ENCODE measurements at regions not wholly inside any gene's neighbourhood (a gene's known extent, or its start where the extent isn't known, plus 50 kb on each side); places are given as distances from the start of the nearest gene placed in this dataset.

DNA sequence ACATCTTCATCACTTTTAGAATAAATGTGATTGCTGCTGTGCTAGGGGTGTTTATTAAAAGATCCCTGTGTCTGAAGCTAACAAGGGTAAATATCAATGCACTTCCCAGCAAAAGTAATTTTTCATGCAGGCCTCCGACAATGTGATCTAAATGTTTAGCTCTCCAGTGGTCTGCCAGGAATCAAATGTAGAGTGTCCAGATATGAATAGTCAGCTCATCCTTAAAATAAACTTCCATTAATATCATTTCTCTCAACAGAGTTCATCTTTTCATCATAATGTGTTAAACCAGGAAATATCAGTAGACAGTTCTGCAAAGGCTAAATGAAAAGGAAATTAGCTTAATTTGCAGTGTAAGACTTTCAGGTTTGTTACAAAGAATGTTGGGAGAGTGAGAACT is 102.2 kb upstream of the EGFL6 start:
- Histone ChIP-seq H3K27me3 (ENCODE audit: control insufficient read depth in 1 of 2, insufficient read depth in 2 of 2, low read length in 2 of 2) (no peaks in the 10 kb centered on the region), H3K4me2 (ENCODE audit: low read depth, low read length) (no peak overlapping the region), H3K27ac (ENCODE audit: extremely low read length, insufficient read depth, low read length) (no peak overlapping the region), H3K4me1 (ENCODE audit: insufficient read depth, low read length) (no peaks in the 10 kb centered on the region), H4K20me1 (ENCODE audit: insufficient read depth, low read length) (no peaks in the 10 kb centered on the region), H3K36me3 (replicated peaks in 1 of 2; ENCODE audit: control insufficient read depth in 1 of 2, insufficient read depth in 2 of 2, low read length in 2 of 2) (no peaks in the 10 kb centered on the region), H3K9me3 (ENCODE audit: low read length) (no peaks in the 10 kb centered on the region), H3K4me3 (replicated peaks in 1 of 3; ENCODE audit: insufficient read depth in 1 of 3, low read depth in 2 of 3, low read length in 3 of 3) (no peak overlapping the region), H3K9ac (ENCODE audit: insufficient read depth, low read depth, low read length) (no peak overlapping the region), H2AFZ (ENCODE audit: low read length) (no peak overlapping the region), H3K79me2 (ENCODE audit: insufficient read depth, low read length) (no peaks in the 10 kb centered on the region)
- 0% methylated on average over 1 of the region's 1 CpG for WGBS (ENCODE audit: low lambda C conversion rate)
- CTCF ChIA-PET (ENCODE audit: low intra/inter-chr PET ratio, low total read pairs): no interaction called here
- no peak for FAIRE-seq
- BruUV-seq (replicated peaks): no TSS peak
- TF ChIP-seq, protein P1, sequence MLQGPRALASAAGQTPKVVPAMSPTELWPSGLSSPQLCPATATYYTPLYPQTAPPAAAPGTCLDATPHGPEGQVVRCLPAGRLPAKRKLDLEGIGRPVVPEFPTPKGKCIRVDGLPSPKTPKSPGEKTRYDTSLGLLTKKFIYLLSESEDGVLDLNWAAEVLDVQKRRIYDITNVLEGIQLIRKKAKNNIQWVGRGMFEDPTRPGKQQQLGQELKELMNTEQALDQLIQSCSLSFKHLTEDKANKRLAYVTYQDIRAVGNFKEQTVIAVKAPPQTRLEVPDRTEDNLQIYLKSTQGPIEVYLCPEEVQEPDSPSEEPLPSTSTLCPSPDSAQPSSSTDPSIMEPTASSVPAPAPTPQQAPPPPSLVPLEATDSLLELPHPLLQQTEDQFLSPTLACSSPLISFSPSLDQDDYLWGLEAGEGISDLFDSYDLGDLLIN (CRISPR knock-in tag; IDR thresholded peaks at IDR 0.05; ENCODE audit: borderline replicate concordance): no peak
- TF ChIP-seq SMC3 (IDR thresholded peaks at IDR 0.05; ENCODE audit: low read length) (no peak), NFRKB (IDR thresholded peaks at IDR 0.05) (no peak), SMARCE1 (IDR thresholded peaks at IDR 0.05; ENCODE audit: borderline replicate concordance) (no peak), PLRG1 (conservative IDR thresholded peaks at IDR 0.05) (no peak), SRSF4 (IDR thresholded peaks at IDR 0.05; ENCODE audit: low read depth, low read length, poor library complexity, severe bottlenecking) (no peak), JUN (CRISPR knock-in tag; IDR thresholded peaks at IDR 0.05) (no peak), ZFP36 (IDR thresholded peaks at IDR 0.05; ENCODE audit: borderline replicate concordance, low read depth, low read length, partially characterized antibody) (no peak), RFX3 (CRISPR knock-in tag; IDR thresholded peaks at IDR 0.05) (no peak), GFI1 (CRISPR knock-in tag; IDR thresholded peaks at IDR 0.05; ENCODE audit: borderline replicate concordance) (no peak), HNRNPUL1 (IDR thresholded peaks at IDR 0.05; ENCODE audit: low read depth, low read length) (no peak), HMGA1 (CRISPR knock-in tag; conservative IDR thresholded peaks at IDR 0.05) (no peak), EP300 (IDR thresholded peaks at IDR 0.05; ENCODE audit: low read depth in 2 of 2, low read length in 2 of 2) (no peak), EP300 (CRISPR knock-in tag; IDR thresholded peaks at IDR 0.05; ENCODE audit: borderline replicate concordance) (no peak), ZNF773 (CRISPR knock-in tag; IDR thresholded peaks at IDR 0.05; ENCODE audit: borderline replicate concordance) (no peak), ESRRA (CRISPR knock-in tag; IDR thresholded peaks at IDR 0.05; ENCODE audit: low read depth) (no peak), ZNF343 (CRISPR knock-in tag; IDR thresholded peaks at IDR 0.05) (no peak), ZNF143 (CRISPR knock-in tag; IDR thresholded peaks at IDR 0.05) (no peak), PPARG (CRISPR knock-in tag; conservative IDR thresholded peaks at IDR 0.05) (no peak)
- TF ChIP-seq, protein P2, sequence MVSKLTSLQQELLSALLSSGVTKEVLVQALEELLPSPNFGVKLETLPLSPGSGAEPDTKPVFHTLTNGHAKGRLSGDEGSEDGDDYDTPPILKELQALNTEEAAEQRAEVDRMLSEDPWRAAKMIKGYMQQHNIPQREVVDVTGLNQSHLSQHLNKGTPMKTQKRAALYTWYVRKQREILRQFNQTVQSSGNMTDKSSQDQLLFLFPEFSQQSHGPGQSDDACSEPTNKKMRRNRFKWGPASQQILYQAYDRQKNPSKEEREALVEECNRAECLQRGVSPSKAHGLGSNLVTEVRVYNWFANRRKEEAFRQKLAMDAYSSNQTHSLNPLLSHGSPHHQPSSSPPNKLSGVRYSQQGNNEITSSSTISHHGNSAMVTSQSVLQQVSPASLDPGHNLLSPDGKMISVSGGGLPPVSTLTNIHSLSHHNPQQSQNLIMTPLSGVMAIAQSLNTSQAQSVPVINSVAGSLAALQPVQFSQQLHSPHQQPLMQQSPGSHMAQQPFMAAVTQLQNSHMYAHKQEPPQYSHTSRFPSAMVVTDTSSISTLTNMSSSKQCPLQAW (CRISPR knock-in tag; IDR thresholded peaks at IDR 0.05): no peak
- TF ChIP-seq, protein P3, sequence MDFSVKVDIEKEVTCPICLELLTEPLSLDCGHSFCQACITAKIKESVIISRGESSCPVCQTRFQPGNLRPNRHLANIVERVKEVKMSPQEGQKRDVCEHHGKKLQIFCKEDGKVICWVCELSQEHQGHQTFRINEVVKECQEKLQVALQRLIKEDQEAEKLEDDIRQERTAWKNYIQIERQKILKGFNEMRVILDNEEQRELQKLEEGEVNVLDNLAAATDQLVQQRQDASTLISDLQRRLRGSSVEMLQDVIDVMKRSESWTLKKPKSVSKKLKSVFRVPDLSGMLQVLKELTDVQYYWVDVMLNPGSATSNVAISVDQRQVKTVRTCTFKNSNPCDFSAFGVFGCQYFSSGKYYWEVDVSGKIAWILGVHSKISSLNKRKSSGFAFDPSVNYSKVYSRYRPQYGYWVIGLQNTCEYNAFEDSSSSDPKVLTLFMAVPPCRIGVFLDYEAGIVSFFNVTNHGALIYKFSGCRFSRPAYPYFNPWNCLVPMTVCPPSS (IDR thresholded peaks at IDR 0.05): no peak
- no peak for ATAC-seq
- POLR2A ChIA-PET: no interaction called here
- intact Hi-C loops (cut with micrococcal nuclease; ENCODE audit: unreplicated experiment) (no loop called here), in situ Hi-C loops (cut with HindIII; ENCODE audit: extremely low pct_ligation_motif_present, low pct_unique_long_range_greater_than_20kb) (no loop called here)
- no peak for DNase-seq (ENCODE audit: low spot score)

Data from HepG2 (cell line).